H1 (cell line): ENCODE measurements at regions not wholly inside any gene's neighbourhood (a gene's known extent, or its start where the extent isn't known, plus 50 kb on each side); places are given as distances from the start of the nearest gene placed in this dataset.

Source experiments
- CTCF ChIA-PET: fragments of 300-600 bp; sonication (Branson Sonifier 250); formaldehyde crosslinking; loops from one replicate; lab custom pipeline; 2021; ENCODE audit not compliant: partially characterized antibody; lab: Charles Lee
- POLR2A ChIA-PET: fragments of 300-600 bp; sonication (Branson Sonifier 250); formaldehyde crosslinking; loops from one replicate; lab custom pipeline; 2021; ENCODE audit warnings: inconsistent platforms; ENCODE audit not compliant: partially characterized antibody; lab: Charles Lee
- DNase-seq, 2 experiments: peaks; one replicate each; pipeline versions ENCODE4 v3.0.0 to v3.0.0-alpha.2; 2010 to 2022; ENCODE audit warnings: low spot score in 2 of 2, low read depth in 1 of 2, mixed read lengths in 1 of 2
- FAIRE-seq: peaks from 2 replicates; lab custom pipeline; 2011; peaks lifted over from hg19 to GRCh38; lab: Jason Lieb, UNC
- H2AFZ ChIP-seq: 2 replicates; pipeline ENCODE4 v1.8.1; 2012; ENCODE audit warnings: low read length, inconsistent platforms
- H2AK5ac ChIP-seq: 2 replicates; pipeline ENCODE4 v1.6.1; 2013; ENCODE audit warnings: low read depth, low read length
- H2BK120ac ChIP-seq: replicated peaks from 2 replicates; pipeline ENCODE3; 2013; ENCODE audit warnings: low read depth, low read length, inconsistent platforms
- H2BK12ac ChIP-seq: 2 replicates; pipeline ENCODE4 v1.6.1; 2013; ENCODE audit warnings: low read depth, low read length
- H2BK15ac ChIP-seq: 2 replicates; pipeline ENCODE4 v1.6.1; 2013; ENCODE audit warnings: low read length
- H2BK20ac ChIP-seq: 2 replicates; pipeline ENCODE4 v1.6.1; 2013; ENCODE audit warnings: low read length
- H2BK5ac ChIP-seq: 2 replicates; pipeline ENCODE4 v1.6.1; 2013; ENCODE audit warnings: low read depth, low read length
- H3K14ac ChIP-seq: 2 replicates; pipeline ENCODE4 v1.6.1; 2013; ENCODE audit warnings: inconsistent platforms; ENCODE audit not compliant: insufficient read length
- H3K18ac ChIP-seq: 2 replicates; pipeline ENCODE4 v1.6.1; 2013; ENCODE audit warnings: low read length; ENCODE audit errors: extremely low read depth
- H3K23ac ChIP-seq: 2 replicates; pipeline ENCODE4 v1.6.1; 2013; ENCODE audit warnings: inconsistent platforms; ENCODE audit not compliant: insufficient read length
- H3K23me2 ChIP-seq: 2 replicates; pipeline ENCODE4 v1.6.1; 2013; ENCODE audit warnings: low read depth, low read length
- H3K27ac ChIP-seq: 2 replicates; pipeline ENCODE4 v1.6.1; 2011; ENCODE audit warnings: low read depth, low read length, inconsistent platforms
- H3K27me3 ChIP-seq, 4 experiments: replicated peaks in 1 of 4; 1 replicate in 1 of 4; 2 replicates in 3 of 4; pipeline versions ENCODE4 v1.6.1 to v1.8.1; 2011 to 2013; ENCODE audit warnings: low read length in 3 of 4, mild to moderate bottlenecking in 3 of 4, inconsistent platforms in 2 of 4, mixed read lengths in 2 of 4, moderate library complexity in 1 of 4; ENCODE audit not compliant: control insufficient read depth in 3 of 4, insufficient read depth in 3 of 4; ENCODE audit errors: extremely low read depth in 1 of 4
- H3K36me3 ChIP-seq, 4 experiments: 2 replicates each; pipeline versions ENCODE4 v1.6.1 to v1.8.1; 2011 to 2013; ENCODE audit warnings: mild to moderate bottlenecking in 4 of 4, low read length in 3 of 4, moderate library complexity in 2 of 4, control low read depth in 1 of 4, inconsistent platforms in 1 of 4; ENCODE audit not compliant: insufficient read depth in 4 of 4, control insufficient read depth in 2 of 4
- H3K4ac ChIP-seq: replicated peaks from 2 replicates; pipeline ENCODE3; 2013; ENCODE audit warnings: low read length, low read depth, mixed read lengths, inconsistent platforms; ENCODE audit not compliant: insufficient read length
- H3K4me1 ChIP-seq, 4 experiments: replicated peaks in 1 of 4; 1 replicate in 1 of 4; 2 replicates in 3 of 4; pipeline versions ENCODE4 v1.6.1 to v1.8.1; 2011 to 2013; ENCODE audit warnings: low read length in 3 of 4, inconsistent platforms in 2 of 4, mixed read lengths in 1 of 4; ENCODE audit not compliant: insufficient read depth in 4 of 4, control insufficient read depth in 3 of 4
- H3K4me2 ChIP-seq, 2 experiments: 2 replicates each; pipeline versions ENCODE4 v1.6.1 to v1.8.1; 2011 to 2013; ENCODE audit warnings: low read depth in 2 of 2, low read length in 2 of 2, control low read depth in 1 of 2, inconsistent platforms in 1 of 2, mild to moderate bottlenecking in 1 of 2; ENCODE audit not compliant: insufficient read depth in 1 of 2
- H3K4me3 ChIP-seq, 4 experiments: fragments of 200-600, 300-600 bp in 1 of 4; sonication (generic), shearing (Covaris generic), sonication (Bioruptor Twin) in 1 of 4; 2 replicates each; pipeline versions ENCODE4 v1.5.1 to v1.8.1; 2011 to 2016; ENCODE audit warnings: low read length in 4 of 4, low read depth in 3 of 4, control low read depth in 2 of 4, inconsistent platforms in 2 of 4, mild to moderate bottlenecking in 2 of 4, mixed read lengths in 1 of 4, moderate library complexity in 1 of 4; ENCODE audit not compliant: insufficient read depth in 2 of 4; ENCODE audit errors: extremely low read depth in 1 of 4
- H3K56ac ChIP-seq: replicated peaks from 2 replicates; pipeline ENCODE3; 2013; ENCODE audit warnings: low read depth, mild to moderate bottlenecking, mixed read lengths, low read length, inconsistent platforms; ENCODE audit not compliant: insufficient read length
- H3K79me1 ChIP-seq: 2 replicates; pipeline ENCODE4 v1.6.1; 2013; ENCODE audit warnings: low read depth, low read length, control low read depth
- H3K79me2 ChIP-seq, 2 experiments: 2 replicates each; pipeline versions ENCODE4 v1.6.1 to v1.8.1; 2012 to 2013; ENCODE audit warnings: low read length in 2 of 2, mild to moderate bottlenecking in 2 of 2, inconsistent platforms in 1 of 2; ENCODE audit not compliant: insufficient read depth in 2 of 2, control insufficient read depth in 1 of 2
- H3K9ac ChIP-seq, 4 experiments: replicated peaks in 1 of 4; 1 replicate in 1 of 4; 2 replicates in 3 of 4; pipeline versions ENCODE4 v1.6.1 to v1.8.1; 2011 to 2013; ENCODE audit warnings: low read depth in 3 of 4, low read length in 3 of 4, control low read depth in 2 of 4, mild to moderate bottlenecking in 2 of 4, moderate library complexity in 2 of 4, inconsistent platforms in 1 of 4; ENCODE audit errors: extremely low read depth in 1 of 4
- H3K9me3 ChIP-seq, 2 experiments: 2 replicates each; pipeline versions ENCODE4 v1.6.1 to v1.8.1; 2012 to 2013; ENCODE audit warnings: mild to moderate bottlenecking in 2 of 2, moderate library complexity in 2 of 2, control low read depth in 1 of 2, inconsistent platforms in 1 of 2, low read depth in 1 of 2, low read length in 1 of 2, mixed read lengths in 1 of 2; ENCODE audit not compliant: insufficient read depth in 2 of 2
- H4K20me1 ChIP-seq, 2 experiments: replicated peaks in 1 of 2; 2 replicates each; pipeline versions ENCODE3 to v1.8.1; 2011 to 2013; ENCODE audit warnings: inconsistent platforms in 2 of 2, low read length in 2 of 2, mild to moderate bottlenecking in 1 of 2; ENCODE audit not compliant: insufficient read depth in 2 of 2, control insufficient read depth in 1 of 2
- H4K5ac ChIP-seq: 2 replicates; pipeline ENCODE4 v1.6.1; 2013; ENCODE audit warnings: low read length, low read depth, mixed read lengths, inconsistent platforms; ENCODE audit not compliant: insufficient read length
- H4K8ac ChIP-seq: 2 replicates; pipeline ENCODE4 v1.8.0; 2013; ENCODE audit warnings: mild to moderate bottlenecking, moderate library complexity, low read length, inconsistent platforms; ENCODE audit not compliant: insufficient read depth; ENCODE audit errors: extremely low read depth
- H4K91ac ChIP-seq: replicated peaks from 2 replicates; pipeline ENCODE3; 2013; ENCODE audit warnings: low read length, mixed read lengths, inconsistent platforms; ENCODE audit not compliant: insufficient read length
- EGR1 ChIP-seq: IDR thresholded peaks from 2 replicates; pipeline ENCODE4 v1.6.1; 2011; ENCODE audit warnings: low read depth, low read length, borderline replicate concordance
- JUN ChIP-seq: IDR thresholded peaks from 2 replicates; pipeline ENCODE4 v1.6.1; 2011; ENCODE audit warnings: low read depth, mild to moderate bottlenecking, improper control_type of control experiment, low read length
- KDM4A ChIP-seq: IDR thresholded peaks from one replicate; pipeline ENCODE4 v1.7.1; 2012; ENCODE audit warnings: low read depth, mild to moderate bottlenecking, moderate library complexity, low read length, inconsistent platforms; ENCODE audit not compliant: severe bottlenecking
- POLR2AphosphoS5 ChIP-seq: IDR thresholded peaks from 2 replicates; pipeline ENCODE4 v1.6.1; 2011; ENCODE audit warnings: low read depth, low read length
- POU5F1 ChIP-seq: IDR thresholded peaks from 2 replicates; pipeline ENCODE4 v1.6.1; 2011; ENCODE audit warnings: low read depth, mild to moderate bottlenecking, low read length, moderate library complexity
- RXRA ChIP-seq: IDR thresholded peaks from 2 replicates; pipeline ENCODE4 v1.6.1; 2011; ENCODE audit warnings: low read depth, mild to moderate bottlenecking, low read length, moderate library complexity; ENCODE audit not compliant: insufficient read depth
- SRF ChIP-seq: IDR thresholded peaks from 2 replicates; pipeline ENCODE4 v1.6.1; 2011; ENCODE audit warnings: mild to moderate bottlenecking, low read depth, low read length, moderate library complexity
- TCF12 ChIP-seq: IDR thresholded peaks from 2 replicates; pipeline ENCODE4 v1.6.1; 2011; ENCODE audit warnings: low read depth, mild to moderate bottlenecking, low read length
- TEAD4 ChIP-seq: IDR thresholded peaks from 2 replicates; pipeline ENCODE4 v1.6.1; 2012; ENCODE audit warnings: low read depth, low read length, inconsistent platforms, mixed read lengths
- ZNF274 ChIP-seq: IDR thresholded peaks from 2 replicates; pipeline ENCODE4 v1.7.0; 2012; ENCODE audit warnings: low read length, borderline replicate concordance; ENCODE audit errors: extremely low read depth

- no peak overlapping the region for H2BK12ac ChIP-seq
- POLR2A ChIA-PET, result no interaction called here
- no peak overlapping the region for H3K14ac ChIP-seq
- DNase-seq, result no peak
- no peak for TF ChIP-seq POU5F1
- no peak for TF ChIP-seq TEAD4
- no peak for TF ChIP-seq KDM4A
- TF ChIP-seq SRF, result no peak
- no peak for TF ChIP-seq JUN
- no peak for TF ChIP-seq ZNF274
- TF ChIP-seq RXRA, result no peak
- TF ChIP-seq EGR1, result no peak
- no peak for TF ChIP-seq POLR2AphosphoS5
- TF ChIP-seq TCF12, result no peak
- TF ChIP-seq, all 59 proteins: peak for 0
- Histone ChIP-seq H3K79me1 (no peaks in the 10 kb centered on the region), H3K4me2 (no peak overlapping the region), H2BK120ac (no peak overlapping the region), H2BK5ac (no peak overlapping the region), H3K56ac (no peak overlapping the region), H3K18ac (no peak overlapping the region), H2AK5ac (no peak overlapping the region), H3K23ac (no peak overlapping the region), H3K23me2 (no peaks in the 10 kb centered on the region), H3K27ac (no peak overlapping the region), H3K9me3 (no peaks in the 10 kb centered on the region), H4K20me1 (no peaks in the 10 kb centered on the region), H2BK20ac (no peak overlapping the region), H2BK15ac (no peak overlapping the region), H3K79me2 (no peaks in the 10 kb centered on the region), H3K4me1 (peaks cover 0 to 2% (median 0%) of the 10 kb centered on the region in 4 experiments; a peak in 1 of 7 replicates), H3K36me3 (no peaks in the 10 kb centered on the region), H2AFZ (no peak overlapping the region), H3K4me3 (no peak overlapping the region), H4K91ac (no peak overlapping the region), H3K4ac (no peak overlapping the region), H4K8ac (no peak overlapping the region), H3K9ac (no peak overlapping the region), H4K5ac (no peak overlapping the region), H3K27me3 (no peaks in the 10 kb centered on the region)
- CTCF ChIA-PET, result interaction anchor here (0.7 to 1.0 kb wide), 4 partner anchors 11 to 730 kb away, joined by 3 to 4 read pairs (median 3); no protein-coding TSS in a partner anchor
- FAIRE-seq, result no peak
Measured at GRCh38 chr1:106961646-106962045, 94.8 kb upstream of the PRMT6 start.
